Lower lobe of right lung (tissue), 2 donors: ENCODE measurements at regions not wholly inside any gene's neighbourhood (a gene's known extent, or its start where the extent isn't known, plus 50 kb on each side); places are given as distances from the start of the nearest gene placed in this dataset.

Source experiments
- ATAC-seq, 2 donors: fragments of 200-7000 bp; cut with Tn5 transposase; one replicate each; pipeline ENCODE4 v1.9.1; 2020 to 2022; ENCODE audit warnings: mild to moderate bottlenecking in 2 of 2, moderate library complexity in 2 of 2
- DNase-seq: peaks from one replicate; pipeline ENCODE4 v3.0.0-alpha.2; 2020
- H3K27ac ChIP-seq: fragments of 200-600 bp; one replicate; pipeline ENCODE4 v1.8.0; 2022
- H3K27me3 ChIP-seq: fragments of 200-600 bp; one replicate; pipeline ENCODE4 v1.8.0; 2022; ENCODE audit warnings: low read depth
- H3K36me3 ChIP-seq: fragments of 200-600 bp; one replicate; pipeline ENCODE4 v1.8.0; 2022; ENCODE audit warnings: mild to moderate bottlenecking
- H3K4me1 ChIP-seq: fragments of 200-600 bp; one replicate; pipeline ENCODE4 v1.8.0; 2022
- H3K4me3 ChIP-seq: fragments of 200-600 bp; one replicate; pipeline ENCODE4 v1.8.0; 2022; ENCODE audit warnings: mild to moderate bottlenecking
- H3K9me3 ChIP-seq: fragments of 200-600 bp; one replicate; pipeline ENCODE4 v1.8.0; 2022
- intact Hi-C: fragments of 100-400 bp; cut with DNase I; formaldehyde crosslinking; loops from one replicate; pipeline ENCODE4 v1.11.0; 2022
- TF ChIP-seq, protein P1 (sequence below): fragments of 200-600 bp; IDR thresholded peaks from one replicate; pipeline ENCODE4 v1.8.0; 2022; ENCODE audit warnings: antibody characterized with exemption, mild to moderate bottlenecking
- donor health status: DM: no; HTN: yes; CAD: no; lungs with severe emphysema.

- Histone ChIP-seq H3K27ac (no peak overlapping the region), H3K4me3 (no peak overlapping the region)
- intact Hi-C loops = no loop called here
Measured at GRCh38 chr2:43138441-43138840, 88.0 kb downstream of the ZFP36L2 start.

DNA sequence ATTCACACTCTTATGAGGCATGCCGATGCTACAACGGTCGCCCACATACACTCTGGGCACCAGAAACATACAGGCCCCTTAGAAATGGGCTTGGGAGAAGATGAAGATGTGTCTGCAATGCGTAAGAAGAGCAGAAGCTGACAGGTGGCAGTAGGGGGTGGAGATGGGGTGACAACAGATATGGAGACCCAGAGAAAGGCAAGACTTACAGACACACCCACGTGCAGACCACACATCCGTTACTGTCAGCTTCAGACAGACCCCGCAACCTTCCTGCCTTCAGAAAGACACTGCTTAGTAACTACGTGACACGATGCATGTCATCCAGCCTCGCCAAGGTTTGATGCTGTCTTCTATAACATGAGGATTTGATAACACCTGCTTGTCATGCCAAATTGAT lies 89.5 kb downstream of the ZFP36L2 start:
- TF ChIP-seq, protein P1, sequence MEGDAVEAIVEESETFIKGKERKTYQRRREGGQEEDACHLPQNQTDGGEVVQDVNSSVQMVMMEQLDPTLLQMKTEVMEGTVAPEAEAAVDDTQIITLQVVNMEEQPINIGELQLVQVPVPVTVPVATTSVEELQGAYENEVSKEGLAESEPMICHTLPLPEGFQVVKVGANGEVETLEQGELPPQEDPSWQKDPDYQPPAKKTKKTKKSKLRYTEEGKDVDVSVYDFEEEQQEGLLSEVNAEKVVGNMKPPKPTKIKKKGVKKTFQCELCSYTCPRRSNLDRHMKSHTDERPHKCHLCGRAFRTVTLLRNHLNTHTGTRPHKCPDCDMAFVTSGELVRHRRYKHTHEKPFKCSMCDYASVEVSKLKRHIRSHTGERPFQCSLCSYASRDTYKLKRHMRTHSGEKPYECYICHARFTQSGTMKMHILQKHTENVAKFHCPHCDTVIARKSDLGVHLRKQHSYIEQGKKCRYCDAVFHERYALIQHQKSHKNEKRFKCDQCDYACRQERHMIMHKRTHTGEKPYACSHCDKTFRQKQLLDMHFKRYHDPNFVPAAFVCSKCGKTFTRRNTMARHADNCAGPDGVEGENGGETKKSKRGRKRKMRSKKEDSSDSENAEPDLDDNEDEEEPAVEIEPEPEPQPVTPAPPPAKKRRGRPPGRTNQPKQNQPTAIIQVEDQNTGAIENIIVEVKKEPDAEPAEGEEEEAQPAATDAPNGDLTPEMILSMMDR = no peak
- ATAC-seq (peak; percentile 9 to 29), DNase-seq (no peak)
- peaks cover 74% of the 10 kb centered on the region for H3K4me1 ChIP-seq
- intact Hi-C loops = no loop called here
- no peaks in the 10 kb centered on the region for H3K9me3 ChIP-seq
- H3K4me3 ChIP-seq = no peak overlapping the region
- no peaks in the 10 kb centered on the region for H3K27me3 ChIP-seq
- no peaks in the 10 kb centered on the region for H3K36me3 ChIP-seq
- H3K27ac ChIP-seq = peak overlapping the region; percentile 43

More at GRCh38 chr2:43138441-43138840, 88.0 kb downstream of the ZFP36L2 start:
- Histone ChIP-seq H3K27me3 (no peaks in the 10 kb centered on the region), H3K9me3 (no peaks in the 10 kb centered on the region), H3K36me3 (no peaks in the 10 kb centered on the region), H3K4me1 (peaks cover 60% of the 10 kb centered on the region)
- TF ChIP-seq, protein P1 = no peak
- no peak for DNase-seq
- no peak for ATAC-seq

GRCh38 chr2:43136011-43136799 lies 90.2 kb downstream of the ZFP36L2 start:
- intact Hi-C loops = no loop called here

DNA sequence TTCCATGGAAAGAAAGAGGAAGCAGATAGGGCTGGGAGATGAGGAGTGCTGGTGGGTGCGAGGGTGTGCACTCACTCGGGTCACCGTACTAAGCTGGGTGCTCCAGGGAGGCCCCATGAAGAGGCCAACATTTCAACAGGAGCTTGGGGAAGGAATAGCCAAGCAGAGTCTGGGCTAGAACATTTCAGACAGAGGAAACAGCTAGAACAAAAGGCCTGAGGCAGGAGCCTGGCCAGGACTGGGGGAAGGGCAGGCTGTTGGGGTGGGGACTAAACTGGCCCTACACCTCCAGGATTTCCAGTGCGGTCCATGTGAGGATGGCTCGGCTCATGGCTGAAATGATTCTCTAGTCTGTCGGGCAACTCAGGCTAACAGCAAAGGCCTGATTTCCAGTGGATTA lies 90.8 kb downstream of the ZFP36L2 start:
- ATAC-seq (no peak), DNase-seq (no peak)
- H3K4me3 ChIP-seq = no peak overlapping the region
- H3K27me3 ChIP-seq = no peaks in the 10 kb centered on the region
- H3K36me3 ChIP-seq = no peaks in the 10 kb centered on the region
- H3K9me3 ChIP-seq = no peaks in the 10 kb centered on the region
- TF ChIP-seq, protein P1 = no peak
- H3K27ac ChIP-seq = peak overlapping the region; percentile 43
- intact Hi-C loops = no loop called here
- H3K4me1 ChIP-seq = peaks cover 84% of the 10 kb centered on the region

More at GRCh38 chr2:43136011-43136799, 90.2 kb downstream of the ZFP36L2 start:
- no peak for ATAC-seq
- no peaks in the 10 kb centered on the region for H3K27me3 ChIP-seq
- H3K27ac ChIP-seq = peak overlapping the region; percentile 43
- TF ChIP-seq, protein P1 = no peak
- peaks cover 81% of the 10 kb centered on the region for H3K4me1 ChIP-seq
- DNase-seq = no peak
- no peaks in the 10 kb centered on the region for H3K9me3 ChIP-seq
- no peak overlapping the region for H3K4me3 ChIP-seq
- H3K36me3 ChIP-seq = no peaks in the 10 kb centered on the region

- Histone ChIP-seq H3K27me3 (no peaks in the 10 kb centered on the region), H3K4me1 (peaks cover 85% of the 10 kb centered on the region), H3K36me3 (no peaks in the 10 kb centered on the region), H3K4me3 (no peak overlapping the region), H3K27ac (peak overlapping the region; percentile 88), H3K9me3 (no peaks in the 10 kb centered on the region)
- intact Hi-C loops = no loop called here
- ATAC-seq (peak in 1 of 2 donors; percentile 0), DNase-seq (no peak)
- TF ChIP-seq, protein P1 = no peak
Measured at GRCh38 chr2:43134571-43134889, 91.9 kb downstream of the ZFP36L2 start.
